ENCODE measurements at regions not wholly inside any gene's neighbourhood (a gene's known extent, or its start where the extent isn't known, plus 50 kb on each side); places are given as distances from the start of the nearest gene placed in this dataset.

- TF ChIP-seq, protein P1, sequence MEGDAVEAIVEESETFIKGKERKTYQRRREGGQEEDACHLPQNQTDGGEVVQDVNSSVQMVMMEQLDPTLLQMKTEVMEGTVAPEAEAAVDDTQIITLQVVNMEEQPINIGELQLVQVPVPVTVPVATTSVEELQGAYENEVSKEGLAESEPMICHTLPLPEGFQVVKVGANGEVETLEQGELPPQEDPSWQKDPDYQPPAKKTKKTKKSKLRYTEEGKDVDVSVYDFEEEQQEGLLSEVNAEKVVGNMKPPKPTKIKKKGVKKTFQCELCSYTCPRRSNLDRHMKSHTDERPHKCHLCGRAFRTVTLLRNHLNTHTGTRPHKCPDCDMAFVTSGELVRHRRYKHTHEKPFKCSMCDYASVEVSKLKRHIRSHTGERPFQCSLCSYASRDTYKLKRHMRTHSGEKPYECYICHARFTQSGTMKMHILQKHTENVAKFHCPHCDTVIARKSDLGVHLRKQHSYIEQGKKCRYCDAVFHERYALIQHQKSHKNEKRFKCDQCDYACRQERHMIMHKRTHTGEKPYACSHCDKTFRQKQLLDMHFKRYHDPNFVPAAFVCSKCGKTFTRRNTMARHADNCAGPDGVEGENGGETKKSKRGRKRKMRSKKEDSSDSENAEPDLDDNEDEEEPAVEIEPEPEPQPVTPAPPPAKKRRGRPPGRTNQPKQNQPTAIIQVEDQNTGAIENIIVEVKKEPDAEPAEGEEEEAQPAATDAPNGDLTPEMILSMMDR (IDR thresholded peaks at IDR 0.05): no peak
- TF ChIP-seq POLR2A (IDR thresholded peaks at IDR 0.05): no peak
Observed at GRCh38 chr18:53843113-53843760, 381.2 kb downstream of the MBD2 start.

Measured in thyroid gland (tissue), 4 donors.